Vagina (tissue), 2 donors: ENCODE measurements at regions not wholly inside any gene's neighbourhood (a gene's known extent, or its start where the extent isn't known, plus 50 kb on each side); places are given as distances from the start of the nearest gene placed in this dataset.

Source experiments
- POLR2A ChIP-seq, 2 donors: fragments of 450-650 bp; IDR thresholded peaks; one replicate each; pipeline ENCODE4 v1.6.1; 2017; ENCODE audit warnings: antibody characterized with exemption in 2 of 2, mild to moderate bottlenecking in 2 of 2, moderate library complexity in 2 of 2
- POLR2AphosphoS5 ChIP-seq, 2 donors: sonication (generic); formaldehyde crosslinking; IDR thresholded peaks; one replicate each; pipeline ENCODE4 v1.9.0; 2017; ENCODE audit warnings: antibody characterized with exemption in 2 of 2, mild to moderate bottlenecking in 2 of 2, low read depth in 1 of 2; ENCODE audit not compliant: insufficient read depth in 1 of 2
- TF ChIP-seq, protein P1 (sequence below), 3 experiments: fragments of 450-650 bp in 2 of 3; fragments of 200-600 bp in 1 of 3; sonication (generic) in 1 of 3; IDR thresholded peaks; one replicate each; pipeline ENCODE4 v1.5.1; 2017 to 2019; ENCODE audit warnings: antibody characterized with exemption in 3 of 3, mild to moderate bottlenecking in 2 of 3, moderate library complexity in 2 of 3

DNA sequence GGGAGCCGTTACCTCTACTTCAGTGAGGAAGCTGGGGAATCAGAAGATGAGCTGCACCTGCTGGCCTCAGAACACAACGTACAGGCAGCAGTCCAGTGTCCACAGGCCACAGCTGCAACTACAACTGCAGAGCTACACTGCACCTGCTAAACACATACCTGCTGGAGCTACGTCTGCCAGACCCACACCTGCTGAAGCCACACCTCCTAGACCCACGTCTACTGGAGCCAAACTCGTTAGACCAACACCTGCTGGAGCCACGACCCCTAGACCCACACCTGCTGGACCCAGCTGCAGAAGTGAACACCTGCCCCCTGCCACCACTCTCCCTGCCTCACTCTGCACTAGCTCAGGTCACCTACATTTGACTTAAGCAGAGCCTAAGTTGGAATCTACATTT is 169.9 kb downstream of the USP12 start:
- TF ChIP-seq, protein P1, sequence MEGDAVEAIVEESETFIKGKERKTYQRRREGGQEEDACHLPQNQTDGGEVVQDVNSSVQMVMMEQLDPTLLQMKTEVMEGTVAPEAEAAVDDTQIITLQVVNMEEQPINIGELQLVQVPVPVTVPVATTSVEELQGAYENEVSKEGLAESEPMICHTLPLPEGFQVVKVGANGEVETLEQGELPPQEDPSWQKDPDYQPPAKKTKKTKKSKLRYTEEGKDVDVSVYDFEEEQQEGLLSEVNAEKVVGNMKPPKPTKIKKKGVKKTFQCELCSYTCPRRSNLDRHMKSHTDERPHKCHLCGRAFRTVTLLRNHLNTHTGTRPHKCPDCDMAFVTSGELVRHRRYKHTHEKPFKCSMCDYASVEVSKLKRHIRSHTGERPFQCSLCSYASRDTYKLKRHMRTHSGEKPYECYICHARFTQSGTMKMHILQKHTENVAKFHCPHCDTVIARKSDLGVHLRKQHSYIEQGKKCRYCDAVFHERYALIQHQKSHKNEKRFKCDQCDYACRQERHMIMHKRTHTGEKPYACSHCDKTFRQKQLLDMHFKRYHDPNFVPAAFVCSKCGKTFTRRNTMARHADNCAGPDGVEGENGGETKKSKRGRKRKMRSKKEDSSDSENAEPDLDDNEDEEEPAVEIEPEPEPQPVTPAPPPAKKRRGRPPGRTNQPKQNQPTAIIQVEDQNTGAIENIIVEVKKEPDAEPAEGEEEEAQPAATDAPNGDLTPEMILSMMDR (IDR thresholded peaks at IDR 0.05), result no peak
- TF ChIP-seq POLR2A (IDR thresholded peaks at IDR 0.05), result no peak
- TF ChIP-seq POLR2AphosphoS5 (IDR thresholded peaks at IDR 0.05; ENCODE audit: insufficient read depth in 1 of 2, low read depth in 1 of 2), result no peak
